ENCODE measurements at regions not wholly inside any gene's neighbourhood (a gene's known extent, or its start where the extent isn't known, plus 50 kb on each side); places are given as distances from the start of the nearest gene placed in this dataset.

GRCh38 chr2:75954761-75955160 lies 244.0 kb upstream of the GCFC2 start:
- TF ChIP-seq CTCF (conservative IDR thresholded peaks at IDR 0.05) (no peak), ZFX (IDR thresholded peaks at IDR 0.05) (no peak)

Data from C4-2B (cell line).